H9 (cell line): ENCODE measurements at regions not wholly inside any gene's neighbourhood (a gene's known extent, or its start where the extent isn't known, plus 50 kb on each side); places are given as distances from the start of the nearest gene placed in this dataset.

Source experiments
- DNase-seq: peaks from one replicate; pipeline ENCODE4 v3.0.0-alpha.2; 2017
- H2AFZ ChIP-seq: one replicate; pipeline ENCODE4 v1.6.1; 2013; ENCODE audit warnings: mild to moderate bottlenecking, low read length, control low read depth, moderate library complexity
- H2AK5ac ChIP-seq: 2 replicates; pipeline ENCODE4 v1.6.1; 2013; ENCODE audit warnings: low read length, control low read depth, mixed read lengths; ENCODE audit not compliant: insufficient read length
- H2BK120ac ChIP-seq: one replicate; pipeline ENCODE4 v1.6.1; 2013; ENCODE audit warnings: low read depth, mild to moderate bottlenecking, low read length, control low read depth, inconsistent platforms; ENCODE audit not compliant: poor library complexity, severe bottlenecking
- H2BK12ac ChIP-seq: 2 replicates; pipeline ENCODE4 v1.6.1; 2013; ENCODE audit warnings: low read length, control low read depth, mixed read lengths, low read depth; ENCODE audit not compliant: insufficient read length
- H2BK15ac ChIP-seq: 2 replicates; pipeline ENCODE4 v1.6.1; 2013; ENCODE audit warnings: low read depth, low read length, control low read depth
- H2BK20ac ChIP-seq: one replicate; pipeline ENCODE4 v1.6.1; 2013; ENCODE audit warnings: low read depth, mild to moderate bottlenecking, low read length, control low read depth, inconsistent platforms; ENCODE audit not compliant: poor library complexity, severe bottlenecking
- H2BK5ac ChIP-seq: 2 replicates; pipeline ENCODE4 v1.6.1; 2013; ENCODE audit warnings: low read length, control low read depth, mixed read lengths; ENCODE audit not compliant: insufficient read length
- H3K14ac ChIP-seq: 2 replicates; pipeline ENCODE4 v1.6.1; 2013; ENCODE audit warnings: low read length, control low read depth; ENCODE audit not compliant: insufficient read depth
- H3K18ac ChIP-seq: 2 replicates; pipeline ENCODE4 v1.6.1; 2013; ENCODE audit warnings: low read depth, mild to moderate bottlenecking, mixed read lengths, low read length, control low read depth; ENCODE audit not compliant: insufficient read length
- H3K23ac ChIP-seq: 2 replicates; pipeline ENCODE4 v1.6.1; 2013; ENCODE audit warnings: low read length, control low read depth, mixed read lengths, low read depth; ENCODE audit not compliant: insufficient read length
- H3K23me2 ChIP-seq: 2 replicates; pipeline ENCODE4 v1.6.1; 2013; ENCODE audit warnings: low read depth, mild to moderate bottlenecking, mixed read lengths, low read length, control low read depth; ENCODE audit not compliant: insufficient read length, poor library complexity, severe bottlenecking
- H3K27ac ChIP-seq: 2 replicates; pipeline ENCODE4 v1.5.1; 2013; ENCODE audit warnings: low read length, control low read depth, mixed read lengths, low read depth; ENCODE audit not compliant: insufficient read length
- H3K27me3 ChIP-seq: 2 replicates; pipeline ENCODE4 v1.6.1; 2013; ENCODE audit warnings: low read length, control low read depth, inconsistent platforms; ENCODE audit not compliant: insufficient read depth
- H3K4ac ChIP-seq: 2 replicates; pipeline ENCODE4 v1.6.1; 2013; ENCODE audit warnings: low read depth, mild to moderate bottlenecking, control low read depth, inconsistent platforms, low read length, moderate library complexity
- H3K4me1 ChIP-seq: 2 replicates; pipeline ENCODE4 v1.6.1; 2013; ENCODE audit warnings: low read length, control low read depth, inconsistent platforms; ENCODE audit not compliant: insufficient read depth
- H3K4me2 ChIP-seq: 2 replicates; pipeline ENCODE4 v1.6.1; 2013; ENCODE audit warnings: low read length, control low read depth, mixed read lengths; ENCODE audit not compliant: insufficient read length, insufficient read depth
- H3K56ac ChIP-seq: 2 replicates; pipeline ENCODE4 v1.6.1; 2013; ENCODE audit warnings: low read depth, mild to moderate bottlenecking, mixed read lengths, low read length, control low read depth; ENCODE audit not compliant: insufficient read length
- H3K79me1 ChIP-seq: 2 replicates; pipeline ENCODE4 v1.6.1; 2013; ENCODE audit warnings: low read depth, mild to moderate bottlenecking, moderate library complexity, low read length, control low read depth, inconsistent platforms; ENCODE audit not compliant: insufficient read depth, poor library complexity, severe bottlenecking
- H3K79me2 ChIP-seq: 2 replicates; pipeline ENCODE4 v1.6.1; 2013; ENCODE audit warnings: low read length, control low read depth, inconsistent platforms; ENCODE audit not compliant: insufficient read depth
- H3K9ac ChIP-seq: 2 replicates; pipeline ENCODE4 v1.6.1; 2013; ENCODE audit warnings: low read length, control low read depth, mixed read lengths; ENCODE audit not compliant: insufficient read length; ENCODE audit errors: extremely low read depth
- H3K9me3 ChIP-seq: one replicate; pipeline ENCODE4 v1.6.1; 2013; ENCODE audit warnings: low read depth, low read length, inconsistent platforms; ENCODE audit not compliant: control insufficient read depth
- H3T11ph ChIP-seq: one replicate; pipeline ENCODE4 v1.6.1; 2013; ENCODE audit warnings: mild to moderate bottlenecking, low read length, control low read depth, inconsistent platforms
- H4K20me1 ChIP-seq: one replicate; pipeline ENCODE4 v1.6.1; 2013; ENCODE audit not compliant: control insufficient read depth, insufficient read length, insufficient read depth
- H4K5ac ChIP-seq: 2 replicates; pipeline ENCODE4 v1.6.1; 2013; ENCODE audit warnings: low read depth, mild to moderate bottlenecking, mixed read lengths, low read length, control low read depth; ENCODE audit not compliant: insufficient read length
- H4K8ac ChIP-seq: replicated peaks from 2 replicates; pipeline ENCODE4 v1.6.1; 2013; ENCODE audit warnings: low read length, control low read depth, mixed read lengths, low read depth; ENCODE audit not compliant: insufficient read length
- H4K91ac ChIP-seq: 2 replicates; pipeline ENCODE4 v1.6.1; 2013; ENCODE audit warnings: low read depth, mild to moderate bottlenecking, moderate library complexity, mixed read lengths, low read length, control low read depth; ENCODE audit not compliant: insufficient read length
- H3K27ac Mint-ChIP-seq, 3 experiments: 2 replicates in 2 of 3; 3 replicates in 1 of 3; pipeline ENCODE4 v1.8.0; 2020 to 2021; ENCODE audit warnings: mixed read lengths in 3 of 3, mild to moderate bottlenecking in 1 of 3, moderate library complexity in 1 of 3
- H3K27me3 Mint-ChIP-seq: 2 replicates; pipeline ENCODE4 v1.8.0; 2021; ENCODE audit warnings: low read depth, mild to moderate bottlenecking, moderate library complexity, mixed read lengths
- H3K36me3 Mint-ChIP-seq, 3 experiments: 2 replicates in 2 of 3; 3 replicates in 1 of 3; pipeline ENCODE4 v1.8.0; 2020 to 2021; ENCODE audit warnings: low read depth in 3 of 3, mixed read lengths in 3 of 3; ENCODE audit not compliant: insufficient read depth in 1 of 3
- H3K4me1 Mint-ChIP-seq, 2 experiments: 2 replicates each; pipeline ENCODE4 v1.8.0; 2020; ENCODE audit warnings: mixed read lengths in 2 of 2
- H3K4me3 Mint-ChIP-seq, 2 experiments: 2 replicates in 1 of 2; 3 replicates in 1 of 2; pipeline ENCODE4 v1.8.0; 2020 to 2021; ENCODE audit warnings: mild to moderate bottlenecking in 2 of 2, mixed read lengths in 2 of 2, moderate library complexity in 1 of 2
- H3K9me3 Mint-ChIP-seq, 2 experiments: 2 replicates in 1 of 2; 3 replicates in 1 of 2; pipeline ENCODE4 v1.8.0; 2020; ENCODE audit warnings: mild to moderate bottlenecking in 2 of 2, mixed read lengths in 2 of 2, moderate library complexity in 1 of 2
- CTCF ChIP-seq: fragments of 200-600 bp; sonication (generic); conservative IDR thresholded peaks from 3 replicates; pipeline ENCODE4 v1.8.0; 2021; ENCODE audit warnings: antibody characterized with exemption, mild to moderate bottlenecking
- WGBS: extraction: QIAGEN DNeasy Blood & Tissue Kit; methylation state at CpG from one replicate; pipeline ENCODE4 v1.1.7; 2013; ENCODE audit warnings: missing lambda C conversion rate, low lambda C conversion rate, mixed read lengths; ENCODE audit not compliant: insufficient read length; ENCODE audit errors: extremely low coverage; 5-methylcytosine and 5-hydroxymethylcytosine counted together

- Histone ChIP-seq H3K4me1 (no peaks in the 10 kb centered on the region), H3K4ac (no peak overlapping the region), H3K23ac (no peak overlapping the region), H3T11ph (no peak overlapping the region), H3K27ac (no peak overlapping the region), H2BK12ac (no peak overlapping the region), H4K5ac (no peak overlapping the region), H2BK20ac (no peak overlapping the region), H3K9ac (no peak overlapping the region), H4K91ac (no peak overlapping the region), H2BK120ac (no peak overlapping the region), H3K14ac (no peak overlapping the region), H4K8ac (no peak overlapping the region), H2BK5ac (no peak overlapping the region), H3K56ac (no peak overlapping the region), H2BK15ac (no peak overlapping the region), H3K27me3 (no peaks in the 10 kb centered on the region), H3K79me2 (no peaks in the 10 kb centered on the region), H4K20me1 (no peaks in the 10 kb centered on the region), H2AK5ac (no peak overlapping the region), H3K79me1 (no peaks in the 10 kb centered on the region), H2AFZ (no peak overlapping the region), H3K9me3 (no peaks in the 10 kb centered on the region), H3K23me2 (no peaks in the 10 kb centered on the region), H3K4me2 (no peak overlapping the region), H3K18ac (no peak overlapping the region)
- Mint-ChIP-seq H3K27ac (no peak overlapping the region), H3K27me3 (no peaks in the 10 kb centered on the region), H3K9me3 (no peaks in the 10 kb centered on the region), H3K36me3 (no peaks in the 10 kb centered on the region), H3K4me1 (no peaks in the 10 kb centered on the region), H3K4me3 (no peak overlapping the region)
- TF ChIP-seq CTCF: no peak
- DNase-seq: no peak
- WGBS: no CpG with 5 or more reads among the region's 3 CpGs
Measured at GRCh38 chr4:79472693-79473438, 64.8 kb upstream of the GK2 start.
